Endothelial cell of umbilical vein (primary cell): ENCODE measurements at regions not wholly inside any gene's neighbourhood (a gene's known extent, or its start where the extent isn't known, plus 50 kb on each side); places are given as distances from the start of the nearest gene placed in this dataset.

Experiments used
- EZH2 ChIP-seq: IDR thresholded peaks from 2 replicates; pipeline ENCODE4 v1.6.1; 2012; ENCODE audit warnings: borderline replicate concordance, low read depth, mild to moderate bottlenecking, moderate library complexity, low read length, inconsistent platforms; ENCODE audit not compliant: severe bottlenecking
- MYC ChIP-seq: IDR thresholded peaks from one replicate; pipeline ENCODE4 v1.6.1; 2011; ENCODE audit warnings: mild to moderate bottlenecking, low read depth, low read length
- POLR2A ChIP-seq: IDR thresholded peaks from 2 replicates; pipeline ENCODE4 v1.6.1; 2012; ENCODE audit warnings: low read depth, mild to moderate bottlenecking, control low read depth, low read length
- TF ChIP-seq, protein P1 (sequence below), 2 donors: IDR thresholded peaks; 1 replicate in 1 of 2; 2 replicates in 1 of 2; pipeline ENCODE4 v1.5.1; 2011; ENCODE audit warnings: low read length in 2 of 2, mild to moderate bottlenecking in 2 of 2, moderate library complexity in 2 of 2, control low read depth in 1 of 2, inconsistent platforms in 1 of 2, low read depth in 1 of 2; ENCODE audit not compliant: insufficient read depth in 1 of 2; ENCODE audit errors: extremely low read depth in 1 of 2

DNA sequence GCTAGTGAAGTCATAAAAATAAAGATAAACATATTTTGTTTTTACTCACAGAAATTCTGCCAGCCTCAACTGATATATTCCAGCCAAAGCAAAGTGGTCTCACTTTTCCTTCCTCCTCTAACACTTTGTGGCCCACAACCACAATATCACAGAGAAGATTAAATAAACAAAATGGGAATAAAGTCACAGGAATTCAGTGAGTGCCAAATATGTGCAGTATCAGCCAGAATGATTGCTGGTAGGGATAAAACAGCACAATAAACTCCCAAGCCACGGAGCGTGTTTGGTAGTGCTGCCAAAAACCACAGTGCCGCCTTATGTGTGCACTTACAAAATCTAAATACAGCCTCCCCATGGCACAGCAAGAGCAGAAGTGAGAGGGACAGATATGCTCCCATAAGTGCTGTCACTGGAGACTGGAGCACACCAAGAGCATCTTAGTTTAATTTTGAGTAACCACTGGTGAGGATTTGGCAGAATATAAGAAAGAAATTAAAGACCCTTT lies 155.8 kb downstream of the POM121L12 start:
- TF ChIP-seq POLR2A (no peak), MYC (no peak), EZH2 (no peak)
- TF ChIP-seq, protein P1, sequence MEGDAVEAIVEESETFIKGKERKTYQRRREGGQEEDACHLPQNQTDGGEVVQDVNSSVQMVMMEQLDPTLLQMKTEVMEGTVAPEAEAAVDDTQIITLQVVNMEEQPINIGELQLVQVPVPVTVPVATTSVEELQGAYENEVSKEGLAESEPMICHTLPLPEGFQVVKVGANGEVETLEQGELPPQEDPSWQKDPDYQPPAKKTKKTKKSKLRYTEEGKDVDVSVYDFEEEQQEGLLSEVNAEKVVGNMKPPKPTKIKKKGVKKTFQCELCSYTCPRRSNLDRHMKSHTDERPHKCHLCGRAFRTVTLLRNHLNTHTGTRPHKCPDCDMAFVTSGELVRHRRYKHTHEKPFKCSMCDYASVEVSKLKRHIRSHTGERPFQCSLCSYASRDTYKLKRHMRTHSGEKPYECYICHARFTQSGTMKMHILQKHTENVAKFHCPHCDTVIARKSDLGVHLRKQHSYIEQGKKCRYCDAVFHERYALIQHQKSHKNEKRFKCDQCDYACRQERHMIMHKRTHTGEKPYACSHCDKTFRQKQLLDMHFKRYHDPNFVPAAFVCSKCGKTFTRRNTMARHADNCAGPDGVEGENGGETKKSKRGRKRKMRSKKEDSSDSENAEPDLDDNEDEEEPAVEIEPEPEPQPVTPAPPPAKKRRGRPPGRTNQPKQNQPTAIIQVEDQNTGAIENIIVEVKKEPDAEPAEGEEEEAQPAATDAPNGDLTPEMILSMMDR (IDR thresholded peaks at IDR 0.05; ENCODE audit: extremely low read depth in 1 of 2, insufficient read depth in 1 of 2, low read depth in 1 of 2, low read length in 2 of 2): no peak
